Esophagus squamous epithelium (tissue), 4 donors: ENCODE measurements at regions not wholly inside any gene's neighbourhood (a gene's known extent, or its start where the extent isn't known, plus 50 kb on each side); places are given as distances from the start of the nearest gene placed in this dataset.

Source experiments
- CTCF ChIP-seq, 6 experiments: fragments of 450-650 bp in 4 of 6; fragments of 200-600 bp in 2 of 6; sonication (generic) in 2 of 6; IDR thresholded peaks; one replicate each; pipeline ENCODE4 v1.5.1; 2016 to 2019; ENCODE audit warnings: antibody characterized with exemption in 6 of 6, mild to moderate bottlenecking in 4 of 6, moderate library complexity in 4 of 6
- POLR2A ChIP-seq, 4 donors: fragments of 450-650 bp; IDR thresholded peaks; one replicate each; pipeline ENCODE4 v1.6.1; 2017; ENCODE audit warnings: antibody characterized with exemption in 4 of 4, mild to moderate bottlenecking in 4 of 4, moderate library complexity in 3 of 4

GRCh38 chr12:73057428-73057827 lies 785.3 kb downstream of the TRHDE start:
- TF ChIP-seq CTCF (IDR thresholded peaks at IDR 0.05) (no peak), POLR2A (IDR thresholded peaks at IDR 0.05) (no peak)
